ENCODE measurements at regions not wholly inside any gene's neighbourhood (a gene's known extent, or its start where the extent isn't known, plus 50 kb on each side); places are given as distances from the start of the nearest gene placed in this dataset.

DNA sequence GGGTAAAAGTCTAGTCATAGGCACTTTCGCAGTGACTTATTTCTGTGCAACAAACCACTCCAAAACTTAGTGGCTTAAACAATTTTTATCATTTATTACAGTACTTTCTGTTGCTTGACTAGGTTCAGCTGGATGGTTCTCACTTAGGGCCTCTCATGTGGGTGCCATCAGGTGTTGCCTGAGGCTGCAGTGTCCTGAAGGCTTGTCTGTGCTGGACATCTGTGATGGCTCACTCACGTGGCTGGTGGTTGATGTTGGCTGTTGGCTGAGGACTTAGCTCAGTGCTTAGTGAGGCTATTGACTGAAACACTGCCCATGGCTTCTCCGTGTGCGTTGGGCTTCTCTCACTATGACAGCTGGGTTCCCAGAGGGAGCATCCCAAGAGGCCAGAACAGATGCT lies 81.4 kb upstream of the GCFC2 start:
- DNase-seq: no peak

- DNase-seq: no peak
Observed at GRCh38 chr2:75790814-75791467, 80.2 kb upstream of the GCFC2 start.

GRCh38 chr2:75790121-75790813 lies 79.6 kb upstream of the GCFC2 start:
- DNase-seq: no peak

GRCh38 chr2:75788902-75789301 lies 78.2 kb upstream of the GCFC2 start:
- no peak for DNase-seq

DNA sequence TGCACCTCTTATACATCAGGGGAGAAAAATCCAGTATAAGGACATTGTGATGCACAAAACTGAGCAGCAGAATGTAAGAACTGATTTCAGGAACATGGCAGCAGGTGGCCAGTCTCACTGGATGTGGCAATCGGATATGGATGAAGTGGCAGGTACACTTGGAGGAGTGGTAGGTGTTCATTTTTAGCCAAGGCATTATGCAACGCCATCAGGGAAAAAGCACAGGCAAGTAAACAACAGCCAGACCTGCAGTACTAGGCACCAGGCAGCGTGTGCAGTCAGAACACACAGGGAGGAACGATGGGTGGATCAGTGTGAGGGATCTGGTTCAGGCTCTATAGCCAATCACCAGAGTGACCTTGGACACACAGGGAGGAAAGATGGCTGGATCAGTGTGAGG lies 77.4 kb upstream of the GCFC2 start:
- DNase-seq: no peak

GRCh38 chr2:75787532-75788132 lies 76.9 kb upstream of the GCFC2 start:
- DNase-seq: no peak

DNA sequence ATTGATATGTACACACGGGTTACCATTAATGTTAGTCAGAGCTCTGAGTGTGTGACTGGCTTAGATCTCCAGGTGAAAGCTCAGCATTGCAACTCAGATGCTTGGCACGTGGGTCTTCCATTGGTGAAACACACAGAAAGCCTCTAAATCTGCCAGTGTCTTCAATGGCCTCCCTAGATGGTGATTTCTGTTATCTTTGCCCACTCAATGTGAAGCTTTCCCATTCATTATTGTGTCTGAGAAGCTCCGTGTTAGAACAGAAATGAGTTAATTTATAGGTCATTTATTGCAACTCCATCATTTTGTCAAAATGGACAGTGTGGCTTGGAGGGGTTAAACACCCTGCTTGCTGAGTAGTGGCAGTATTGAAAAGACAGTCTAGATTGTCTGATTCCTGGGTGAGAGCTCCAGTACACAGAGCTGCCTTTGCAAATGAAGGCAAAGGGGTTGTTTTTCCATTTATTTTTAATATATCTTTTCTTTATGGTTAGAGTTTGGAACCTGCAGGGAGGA lies 64.7 kb upstream of the GCFC2 start:
- no peak for DNase-seq

GRCh38 chr2:75772908-75773630 lies 62.4 kb upstream of the GCFC2 start:
- DNase-seq: no peak

DNA sequence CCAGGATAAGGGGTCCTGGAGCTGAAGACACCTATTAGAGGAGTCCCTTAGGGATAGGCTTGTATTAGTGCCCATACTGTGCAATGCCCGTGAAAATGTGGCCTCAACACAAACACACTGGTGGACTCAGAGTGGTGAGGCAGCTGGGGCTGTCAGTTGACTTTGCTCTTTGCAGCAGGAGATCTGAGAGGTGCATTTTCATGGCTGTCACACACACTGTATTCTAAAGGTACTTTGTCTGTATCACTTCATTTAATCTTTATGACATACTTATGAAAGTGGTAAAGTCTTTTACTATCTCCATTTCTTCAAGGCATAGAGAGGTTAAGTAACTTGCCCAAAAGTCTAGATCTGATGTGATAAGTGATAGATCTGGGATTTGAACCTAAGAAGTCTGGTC lies 55.1 kb upstream of the GCFC2 start:
- DNase-seq: no peak

GRCh38 chr2:75764611-75765010 lies 53.9 kb upstream of the GCFC2 start:
- DNase-seq: no peak
